HG02571 (cell line): ENCODE measurements at regions not wholly inside any gene's neighbourhood (a gene's known extent, or its start where the extent isn't known, plus 50 kb on each side); places are given as distances from the start of the nearest gene placed in this dataset.

Experiments used
- ATAC-seq: cut with Tn5 transposase; IDR thresholded peaks from one replicate; pipeline ENCODE4 v1.9.1; 2021; ENCODE audit warnings: mild to moderate bottlenecking, moderate library complexity; ENCODE audit not compliant: unreplicated experiment

GRCh38 chr20:60269573-60270162 is 311.4 kb downstream of the CDH26 start:
- no peak for ATAC-seq

GRCh38 chr20:60270341-60270740 is 312.1 kb downstream of the CDH26 start:
- no peak for ATAC-seq

- no peak for ATAC-seq
Measured at GRCh38 chr20:60271597-60271996, 313.4 kb downstream of the CDH26 start.

GRCh38 chr20:60272790-60273189 is 314.6 kb downstream of the CDH26 start:
- no peak for ATAC-seq

- no peak for ATAC-seq
Measured at GRCh38 chr20:60274717-60275116, 316.5 kb downstream of the CDH26 start.

- ATAC-seq: no peak
Measured at GRCh38 chr20:60281295-60281694, 323.1 kb downstream of the CDH26 start.

- ATAC-seq: no peak
Measured at GRCh38 chr20:60283281-60283680, 325.1 kb downstream of the CDH26 start.

- no peak for ATAC-seq
Measured at GRCh38 chr20:60286764-60287163, 328.5 kb downstream of the CDH26 start.

GRCh38 chr20:60288945-60289344 is 330.7 kb downstream of the CDH26 start:
- no peak for ATAC-seq

- no peak for ATAC-seq
Measured at GRCh38 chr20:60292001-60292520, 333.8 kb downstream of the CDH26 start.

- ATAC-seq: no peak
Measured at GRCh38 chr20:60294632-60295031, 336.4 kb downstream of the CDH26 start.

GRCh38 chr20:60295214-60295613 is 337.0 kb downstream of the CDH26 start:
- ATAC-seq: no peak

GRCh38 chr20:60297649-60298048 is 339.4 kb downstream of the CDH26 start:
- ATAC-seq: no peak

GRCh38 chr20:60298647-60299046 is 340.4 kb downstream of the CDH26 start:
- ATAC-seq: no peak

- ATAC-seq: no peak
Measured at GRCh38 chr20:60299951-60300350, 341.7 kb downstream of the CDH26 start.

GRCh38 chr20:60300374-60300773 is 342.2 kb downstream of the CDH26 start:
- no peak for ATAC-seq

- ATAC-seq: no peak
Measured at GRCh38 chr20:60302875-60303274, 344.7 kb downstream of the CDH26 start.

- ATAC-seq: no peak
Measured at GRCh38 chr20:60304026-60304590, 345.9 kb downstream of the CDH26 start.

- no peak for ATAC-seq
Measured at GRCh38 chr20:60304931-60305330, 346.7 kb downstream of the CDH26 start.

GRCh38 chr20:60306105-60306504 is 347.9 kb downstream of the CDH26 start:
- no peak for ATAC-seq

- no peak for ATAC-seq
Measured at GRCh38 chr20:60306551-60306950, 348.3 kb downstream of the CDH26 start.

GRCh38 chr20:60310560-60311349 is 352.5 kb downstream of the CDH26 start:
- no peak for ATAC-seq
